WTC11 (cell line): ENCODE measurements at regions not wholly inside any gene's neighbourhood (a gene's known extent, or its start where the extent isn't known, plus 50 kb on each side); places are given as distances from the start of the nearest gene placed in this dataset.

Experiments used
- ATAC-seq: fragments of 200-7000 bp; cut with Tn5 transposase; 2 replicates; pipeline ENCODE4 v1.10.0; 2021; ENCODE audit warnings: mild to moderate bottlenecking, moderate library complexity
- CTCF ChIA-PET: fragments of 300-600 bp; sonication (Branson Sonifier 250); formaldehyde crosslinking; loops from one replicate; lab custom pipeline; 2021; ENCODE audit warnings: antibody characterized with exemption; lab: Charles Lee
- POLR2A ChIA-PET: fragments of 350-600 bp; sonication (Branson Sonifier 250); formaldehyde crosslinking; loops from one replicate; lab custom pipeline; 2021; ENCODE audit warnings: antibody characterized with exemption; lab: Charles Lee
- DNase-seq: peaks from one replicate; pipeline ENCODE4 v3.0.0; 2021; ENCODE audit warnings: low spot score
- H3K27ac Mint-ChIP-seq: 2 replicates; pipeline ENCODE4 v1.8.0; 2021; ENCODE audit warnings: mixed read lengths
- H3K27me3 Mint-ChIP-seq: 2 replicates; pipeline ENCODE4 v1.8.0; 2021; ENCODE audit warnings: low read depth, mild to moderate bottlenecking, moderate library complexity, mixed read lengths
- H3K36me3 Mint-ChIP-seq: 2 replicates; pipeline ENCODE4 v1.8.0; 2021; ENCODE audit warnings: mixed read lengths
- H3K4me1 Mint-ChIP-seq: 2 replicates; pipeline ENCODE4 v1.8.0; 2022; ENCODE audit warnings: mixed read lengths
- H3K4me3 Mint-ChIP-seq: 2 replicates; pipeline ENCODE4 v1.8.0; 2021; ENCODE audit warnings: mild to moderate bottlenecking, moderate library complexity, mixed read lengths
- H3K9me3 Mint-ChIP-seq: 2 replicates; pipeline ENCODE4 v1.8.0; 2021; ENCODE audit warnings: mixed read lengths
- CBFB ChIP-seq: sonication (generic); formaldehyde crosslinking; IDR thresholded peaks from 2 replicates; pipeline ENCODE4 v1.8.1; 2022; ENCODE audit warnings: mild to moderate bottlenecking, low read depth, missing genetic modification reagents
- EMX1 ChIP-seq: fragments of 250-450 bp; sonication (Bioruptor Pico); IDR thresholded peaks from 2 replicates; pipeline ENCODE4 v1.8.0; 2021; ENCODE audit warnings: mild to moderate bottlenecking
- ESRRA ChIP-seq: sonication (generic); formaldehyde crosslinking; IDR thresholded peaks from 2 replicates; pipeline ENCODE4 v1.8.1; 2022; ENCODE audit warnings: mild to moderate bottlenecking, missing genetic modification reagents, borderline replicate concordance
- GABPB1 ChIP-seq: sonication (generic); formaldehyde crosslinking; IDR thresholded peaks from 2 replicates; pipeline ENCODE4 v1.8.1; 2023; ENCODE audit warnings: mild to moderate bottlenecking, missing genetic modification reagents
- GTF2I ChIP-seq: fragments of 250-450 bp; sonication (Bioruptor Pico); conservative IDR thresholded peaks from 2 replicates; pipeline ENCODE4 v1.4.0; 2021; ENCODE audit warnings: mild to moderate bottlenecking
- HMGA2 ChIP-seq: fragments of 250-450 bp; sonication (Bioruptor Pico); IDR thresholded peaks from 2 replicates; pipeline ENCODE4 v1.4.0; 2021; ENCODE audit warnings: mild to moderate bottlenecking, moderate library complexity
- MXD4 ChIP-seq: fragments of 250-450 bp; sonication (Bioruptor Pico); IDR thresholded peaks from 2 replicates; pipeline ENCODE4 v1.8.0; 2021; ENCODE audit warnings: mild to moderate bottlenecking, moderate library complexity, borderline replicate concordance
- MYBL2 ChIP-seq: sonication (generic); formaldehyde crosslinking; IDR thresholded peaks from 2 replicates; pipeline ENCODE4 v1.8.1; 2023; ENCODE audit warnings: mild to moderate bottlenecking, moderate library complexity, missing genetic modification reagents
- NFATC4 ChIP-seq: fragments of 250-450 bp; sonication (Bioruptor Pico); IDR thresholded peaks from 2 replicates; pipeline ENCODE4 v1.9.0; 2021; ENCODE audit warnings: mild to moderate bottlenecking
- NFYB ChIP-seq: sonication (generic); formaldehyde crosslinking; conservative IDR thresholded peaks from 2 replicates; pipeline ENCODE4 v1.8.0; 2022; ENCODE audit warnings: low read depth, missing genetic modification reagents
- OVOL2 ChIP-seq: fragments of 250-450 bp; sonication (Bioruptor Pico); IDR thresholded peaks from 2 replicates; pipeline ENCODE4 v1.9.0; 2021; ENCODE audit warnings: mild to moderate bottlenecking, borderline replicate concordance
- SP1 ChIP-seq: sonication (generic); formaldehyde crosslinking; conservative IDR thresholded peaks from 2 replicates; pipeline ENCODE4 v1.8.1; 2022; ENCODE audit warnings: missing genetic modification reagents
- TEAD1 ChIP-seq: sonication (generic); formaldehyde crosslinking; IDR thresholded peaks from 2 replicates; pipeline ENCODE4 v1.8.0; 2022; ENCODE audit warnings: mild to moderate bottlenecking, missing genetic modification reagents
- ZBTB21 ChIP-seq: sonication (generic); formaldehyde crosslinking; IDR thresholded peaks from 2 replicates; pipeline ENCODE4 v1.8.1; 2023; ENCODE audit warnings: mild to moderate bottlenecking, missing genetic modification reagents, borderline replicate concordance
- ZMAT4 ChIP-seq: fragments of 250-450 bp; sonication (Bioruptor Pico); IDR thresholded peaks from 2 replicates; pipeline ENCODE4 v1.9.0; 2021; ENCODE audit warnings: mild to moderate bottlenecking
- ZNF219 ChIP-seq: sonication (generic); formaldehyde crosslinking; IDR thresholded peaks from 2 replicates; pipeline ENCODE4 v1.8.0; 2023; ENCODE audit warnings: missing genetic modification reagents, mild to moderate bottlenecking, borderline replicate concordance
- ZNF416 ChIP-seq: fragments of 250-450 bp; sonication (Bioruptor Pico); IDR thresholded peaks from 2 replicates; pipeline ENCODE4 v1.9.0; 2021; ENCODE audit warnings: mild to moderate bottlenecking, inconsistent platforms
- ZNF512 ChIP-seq: sonication (generic); formaldehyde crosslinking; IDR thresholded peaks from 2 replicates; pipeline ENCODE4 v1.8.1; 2022; ENCODE audit warnings: missing genetic modification reagents, borderline replicate concordance
- ZNF671 ChIP-seq: fragments of 250-450 bp; sonication (Bioruptor Pico); IDR thresholded peaks from 2 replicates; pipeline ENCODE4 v1.8.0; 2021; ENCODE audit warnings: mild to moderate bottlenecking
- ZSCAN18 ChIP-seq: fragments of 250-450 bp; sonication (Bioruptor Pico); IDR thresholded peaks from 2 replicates; pipeline ENCODE4 v2.1.2; 2022; ENCODE audit warnings: mild to moderate bottlenecking, moderate library complexity
- TF ChIP-seq, protein P1 (sequence below): sonication (generic); formaldehyde crosslinking; IDR thresholded peaks from 2 replicates; pipeline ENCODE4 v1.8.0; 2022; ENCODE audit warnings: missing genetic modification reagents
- TF ChIP-seq, protein P2 (sequence below): sonication (generic); formaldehyde crosslinking; IDR thresholded peaks from 2 replicates; pipeline ENCODE4 v1.8.0; 2022; ENCODE audit warnings: mild to moderate bottlenecking, missing genetic modification reagents
- TF ChIP-seq, protein P3 (sequence below): sonication (generic); formaldehyde crosslinking; conservative IDR thresholded peaks from 2 replicates; pipeline ENCODE4 v1.8.1; 2023; ENCODE audit warnings: mild to moderate bottlenecking, low read depth, missing genetic modification reagents, moderate library complexity
- TF ChIP-seq, protein P4 (sequence below): fragments of 200-600 bp; IDR thresholded peaks from 2 replicates; pipeline ENCODE4 v1.8.0; 2022; ENCODE audit warnings: antibody characterized with exemption
- TF ChIP-seq, protein P5 (sequence below): fragments of 250-450 bp; sonication (Bioruptor Pico); IDR thresholded peaks from 2 replicates; pipeline ENCODE4 v1.8.0; 2021; ENCODE audit warnings: mild to moderate bottlenecking

DNA sequence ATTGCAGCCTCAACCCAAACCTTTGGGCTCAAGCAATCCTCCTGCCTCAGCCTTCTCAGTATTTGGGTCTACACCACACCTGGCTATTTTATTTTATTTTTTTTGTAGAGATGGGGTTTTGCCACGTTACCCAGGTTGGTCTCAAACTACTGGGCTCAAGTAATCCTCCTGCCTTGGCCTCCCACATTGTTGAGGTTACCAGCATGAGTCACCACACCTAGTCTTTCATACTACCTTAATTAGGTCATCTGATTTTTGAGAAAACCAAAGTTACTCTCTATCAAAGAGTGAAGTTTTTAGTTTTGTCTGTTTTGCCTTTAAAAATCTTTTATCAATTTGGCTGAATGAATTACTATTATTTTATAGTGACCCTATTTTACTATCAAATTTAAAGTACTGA is 335.6 kb upstream of the LRRC4C start:
- H3K4me1 Mint-ChIP-seq: no peaks in the 10 kb centered on the region
- no peak overlapping the region for H3K27ac Mint-ChIP-seq
- H3K27me3 Mint-ChIP-seq: no peaks in the 10 kb centered on the region
- H3K4me3 Mint-ChIP-seq: no peak overlapping the region
- H3K36me3 Mint-ChIP-seq: peaks cover 9% of the 10 kb centered on the region
- peaks cover 30% of the 10 kb centered on the region for H3K9me3 Mint-ChIP-seq
- ATAC-seq (no peak), DNase-seq (no peak)
- ChIA-PET CTCF (no interaction called here), POLR2A (no interaction called here)
- TF ChIP-seq ZNF512 (CRISPR knock-in tag) (no peak), TEAD1 (CRISPR knock-in tag) (no peak), SP1 (CRISPR knock-in tag) (no peak), GTF2I (CRISPR knock-in tag) (no peak), ZMAT4 (CRISPR knock-in tag) (no peak), NFATC4 (CRISPR knock-in tag) (no peak), CBFB (CRISPR knock-in tag) (no peak), ESRRA (CRISPR knock-in tag) (no peak), ZNF416 (CRISPR knock-in tag) (no peak), ZNF219 (CRISPR knock-in tag) (no peak), ZNF671 (no peak)
- TF ChIP-seq, protein P1, sequence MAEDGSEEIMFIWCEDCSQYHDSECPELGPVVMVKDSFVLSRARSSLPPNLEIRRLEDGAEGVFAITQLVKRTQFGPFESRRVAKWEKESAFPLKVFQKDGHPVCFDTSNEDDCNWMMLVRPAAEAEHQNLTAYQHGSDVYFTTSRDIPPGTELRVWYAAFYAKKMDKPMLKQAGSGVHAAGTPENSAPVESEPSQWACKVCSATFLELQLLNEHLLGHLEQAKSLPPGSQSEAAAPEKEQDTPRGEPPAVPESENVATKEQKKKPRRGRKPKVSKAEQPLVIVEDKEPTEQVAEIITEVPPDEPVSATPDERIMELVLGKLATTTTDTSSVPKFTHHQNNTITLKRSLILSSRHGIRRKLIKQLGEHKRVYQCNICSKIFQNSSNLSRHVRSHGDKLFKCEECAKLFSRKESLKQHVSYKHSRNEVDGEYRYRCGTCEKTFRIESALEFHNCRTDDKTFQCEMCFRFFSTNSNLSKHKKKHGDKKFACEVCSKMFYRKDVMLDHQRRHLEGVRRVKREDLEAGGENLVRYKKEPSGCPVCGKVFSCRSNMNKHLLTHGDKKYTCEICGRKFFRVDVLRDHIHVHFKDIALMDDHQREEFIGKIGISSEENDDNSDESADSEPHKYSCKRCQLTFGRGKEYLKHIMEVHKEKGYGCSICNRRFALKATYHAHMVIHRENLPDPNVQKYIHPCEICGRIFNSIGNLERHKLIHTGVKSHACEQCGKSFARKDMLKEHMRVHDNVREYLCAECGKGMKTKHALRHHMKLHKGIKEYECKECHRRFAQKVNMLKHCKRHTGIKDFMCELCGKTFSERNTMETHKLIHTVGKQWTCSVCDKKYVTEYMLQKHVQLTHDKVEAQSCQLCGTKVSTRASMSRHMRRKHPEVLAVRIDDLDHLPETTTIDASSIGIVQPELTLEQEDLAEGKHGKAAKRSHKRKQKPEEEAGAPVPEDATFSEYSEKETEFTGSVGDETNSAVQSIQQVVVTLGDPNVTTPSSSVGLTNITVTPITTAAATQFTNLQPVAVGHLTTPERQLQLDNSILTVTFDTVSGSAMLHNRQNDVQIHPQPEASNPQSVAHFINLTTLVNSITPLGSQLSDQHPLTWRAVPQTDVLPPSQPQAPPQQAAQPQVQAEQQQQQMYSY (CRISPR knock-in tag): no peak
- TF ChIP-seq, protein P2, sequence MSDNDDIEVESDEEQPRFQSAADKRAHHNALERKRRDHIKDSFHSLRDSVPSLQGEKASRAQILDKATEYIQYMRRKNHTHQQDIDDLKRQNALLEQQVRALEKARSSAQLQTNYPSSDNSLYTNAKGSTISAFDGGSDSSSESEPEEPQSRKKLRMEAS: no peak

DNA sequence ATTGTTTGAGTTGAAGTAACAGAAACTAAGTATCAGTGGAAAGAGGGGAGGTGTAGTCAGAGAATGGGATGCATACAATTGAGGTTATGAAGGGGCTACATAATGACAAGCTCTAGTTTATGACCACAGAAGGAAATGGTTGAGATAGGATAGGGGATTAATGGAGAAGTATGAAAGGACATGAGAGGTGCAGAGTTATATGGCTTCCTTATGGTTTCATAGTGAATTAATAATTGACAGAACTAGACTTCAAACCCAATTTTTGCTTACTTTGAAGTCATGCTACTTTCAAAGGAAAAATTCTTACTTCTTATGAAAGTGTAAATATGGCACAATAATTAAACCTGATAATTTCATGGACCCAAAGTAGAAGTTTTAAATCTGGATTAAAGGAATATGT is 340.3 kb upstream of the LRRC4C start:
- Mint-ChIP-seq H3K4me1 (no peaks in the 10 kb centered on the region), H3K9me3 (peaks cover 13% of the 10 kb centered on the region; the same call in 1 of the 2 replicates), H3K36me3 (no peaks in the 10 kb centered on the region), H3K27ac (no peak overlapping the region), H3K27me3 (no peaks in the 10 kb centered on the region; the same call in 1 of the 2 replicates), H3K4me3 (no peak overlapping the region)
- POLR2A ChIA-PET: no interaction called here
- ATAC-seq (no peak), DNase-seq (no peak)
- CTCF ChIA-PET: no interaction called here
- TF ChIP-seq, protein P3, sequence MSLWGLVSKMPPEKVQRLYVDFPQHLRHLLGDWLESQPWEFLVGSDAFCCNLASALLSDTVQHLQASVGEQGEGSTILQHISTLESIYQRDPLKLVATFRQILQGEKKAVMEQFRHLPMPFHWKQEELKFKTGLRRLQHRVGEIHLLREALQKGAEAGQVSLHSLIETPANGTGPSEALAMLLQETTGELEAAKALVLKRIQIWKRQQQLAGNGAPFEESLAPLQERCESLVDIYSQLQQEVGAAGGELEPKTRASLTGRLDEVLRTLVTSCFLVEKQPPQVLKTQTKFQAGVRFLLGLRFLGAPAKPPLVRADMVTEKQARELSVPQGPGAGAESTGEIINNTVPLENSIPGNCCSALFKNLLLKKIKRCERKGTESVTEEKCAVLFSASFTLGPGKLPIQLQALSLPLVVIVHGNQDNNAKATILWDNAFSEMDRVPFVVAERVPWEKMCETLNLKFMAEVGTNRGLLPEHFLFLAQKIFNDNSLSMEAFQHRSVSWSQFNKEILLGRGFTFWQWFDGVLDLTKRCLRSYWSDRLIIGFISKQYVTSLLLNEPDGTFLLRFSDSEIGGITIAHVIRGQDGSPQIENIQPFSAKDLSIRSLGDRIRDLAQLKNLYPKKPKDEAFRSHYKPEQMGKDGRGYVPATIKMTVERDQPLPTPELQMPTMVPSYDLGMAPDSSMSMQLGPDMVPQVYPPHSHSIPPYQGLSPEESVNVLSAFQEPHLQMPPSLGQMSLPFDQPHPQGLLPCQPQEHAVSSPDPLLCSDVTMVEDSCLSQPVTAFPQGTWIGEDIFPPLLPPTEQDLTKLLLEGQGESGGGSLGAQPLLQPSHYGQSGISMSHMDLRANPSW (CRISPR knock-in tag): no peak
- TF ChIP-seq ZSCAN18 (CRISPR knock-in tag) (no peak), EMX1 (CRISPR knock-in tag) (no peak), OVOL2 (CRISPR knock-in tag) (no peak), GABPB1 (no peak), ESRRA (CRISPR knock-in tag) (no peak), ZBTB21 (CRISPR knock-in tag) (no peak), MXD4 (CRISPR knock-in tag) (no peak), NFYB (CRISPR knock-in tag) (no peak), HMGA2 (CRISPR knock-in tag) (no peak), MYBL2 (CRISPR knock-in tag) (no peak)
- TF ChIP-seq, protein P4, sequence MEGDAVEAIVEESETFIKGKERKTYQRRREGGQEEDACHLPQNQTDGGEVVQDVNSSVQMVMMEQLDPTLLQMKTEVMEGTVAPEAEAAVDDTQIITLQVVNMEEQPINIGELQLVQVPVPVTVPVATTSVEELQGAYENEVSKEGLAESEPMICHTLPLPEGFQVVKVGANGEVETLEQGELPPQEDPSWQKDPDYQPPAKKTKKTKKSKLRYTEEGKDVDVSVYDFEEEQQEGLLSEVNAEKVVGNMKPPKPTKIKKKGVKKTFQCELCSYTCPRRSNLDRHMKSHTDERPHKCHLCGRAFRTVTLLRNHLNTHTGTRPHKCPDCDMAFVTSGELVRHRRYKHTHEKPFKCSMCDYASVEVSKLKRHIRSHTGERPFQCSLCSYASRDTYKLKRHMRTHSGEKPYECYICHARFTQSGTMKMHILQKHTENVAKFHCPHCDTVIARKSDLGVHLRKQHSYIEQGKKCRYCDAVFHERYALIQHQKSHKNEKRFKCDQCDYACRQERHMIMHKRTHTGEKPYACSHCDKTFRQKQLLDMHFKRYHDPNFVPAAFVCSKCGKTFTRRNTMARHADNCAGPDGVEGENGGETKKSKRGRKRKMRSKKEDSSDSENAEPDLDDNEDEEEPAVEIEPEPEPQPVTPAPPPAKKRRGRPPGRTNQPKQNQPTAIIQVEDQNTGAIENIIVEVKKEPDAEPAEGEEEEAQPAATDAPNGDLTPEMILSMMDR: no peak
- TF ChIP-seq, protein P5, sequence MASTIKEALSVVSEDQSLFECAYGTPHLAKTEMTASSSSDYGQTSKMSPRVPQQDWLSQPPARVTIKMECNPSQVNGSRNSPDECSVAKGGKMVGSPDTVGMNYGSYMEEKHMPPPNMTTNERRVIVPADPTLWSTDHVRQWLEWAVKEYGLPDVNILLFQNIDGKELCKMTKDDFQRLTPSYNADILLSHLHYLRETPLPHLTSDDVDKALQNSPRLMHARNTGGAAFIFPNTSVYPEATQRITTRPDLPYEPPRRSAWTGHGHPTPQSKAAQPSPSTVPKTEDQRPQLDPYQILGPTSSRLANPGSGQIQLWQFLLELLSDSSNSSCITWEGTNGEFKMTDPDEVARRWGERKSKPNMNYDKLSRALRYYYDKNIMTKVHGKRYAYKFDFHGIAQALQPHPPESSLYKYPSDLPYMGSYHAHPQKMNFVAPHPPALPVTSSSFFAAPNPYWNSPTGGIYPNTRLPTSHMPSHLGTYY (CRISPR knock-in tag): no peak
